PFSK-1 (cell line): ENCODE measurements at regions not wholly inside any gene's neighbourhood (a gene's known extent, or its start where the extent isn't known, plus 50 kb on each side); places are given as distances from the start of the nearest gene placed in this dataset.

Source experiments
- POLR2AphosphoS5 ChIP-seq: IDR thresholded peaks from 2 replicates; pipeline ENCODE4 v1.6.1; 2012; ENCODE audit warnings: low read depth, mild to moderate bottlenecking, control low read depth, low read length, moderate library complexity
- SIN3A ChIP-seq: IDR thresholded peaks from 2 replicates; pipeline ENCODE4 v1.6.1; 2012; ENCODE audit warnings: mild to moderate bottlenecking, low read length, moderate library complexity, borderline replicate concordance; ENCODE audit not compliant: insufficient read depth
- TAF1 ChIP-seq: IDR thresholded peaks from 2 replicates; pipeline ENCODE4 v1.6.1; 2012; ENCODE audit warnings: low read length, control low read depth, borderline replicate concordance; ENCODE audit not compliant: insufficient read depth

- TF ChIP-seq POLR2AphosphoS5: no peak
- no peak for TF ChIP-seq SIN3A
- no peak for TF ChIP-seq TAF1
These were observed 75.9 kb upstream of the NR3C1 start for GRCh38 chr5:143479394-143479793.
